HG03558 (cell line): ENCODE measurements at regions not wholly inside any gene's neighbourhood (a gene's known extent, or its start where the extent isn't known, plus 50 kb on each side); places are given as distances from the start of the nearest gene placed in this dataset.
"Not testable (repeated sequence)": the region's sequence is repeated elsewhere in the genome, so short reads cannot be mapped to it uniquely, and the experiment has no call there.

Experiments used
- ATAC-seq: cut with Tn5 transposase; IDR thresholded peaks from one replicate; pipeline ENCODE4 v1.9.1; 2021; ENCODE audit warnings: moderate number of reproducible peaks; ENCODE audit not compliant: unreplicated experiment; ENCODE audit errors: extremely low read depth

GRCh38 chr12:9319044-9319841 lies 111.0 kb upstream of the PZP start:
- ATAC-seq = no peak

GRCh38 chr12:9313479-9313878 lies 105.3 kb upstream of the PZP start:
- not testable (repeated sequence) for ATAC-seq

GRCh38 chr12:9312406-9313392 lies 104.5 kb upstream of the PZP start:
- ATAC-seq = not testable (repeated sequence)

GRCh38 chr12:9311454-9311853 lies 103.3 kb upstream of the PZP start:
- ATAC-seq = not testable (repeated sequence)

GRCh38 chr12:9310645-9311044 lies 102.5 kb upstream of the PZP start:
- ATAC-seq = not testable (repeated sequence)

- not testable (repeated sequence) for ATAC-seq
These were observed 101.6 kb upstream of the PZP start for GRCh38 chr12:9309749-9310148.

- ATAC-seq = not testable (repeated sequence)
These were observed 100.5 kb upstream of the PZP start for GRCh38 chr12:9308745-9309144.

- not testable (repeated sequence) for ATAC-seq
These were observed 100.0 kb upstream of the PZP start for GRCh38 chr12:9308163-9308562.

- not testable (repeated sequence) for ATAC-seq
These were observed 99.1 kb upstream of the PZP start for GRCh38 chr12:9307255-9307654.

GRCh38 chr12:9306004-9306403 lies 97.8 kb upstream of the PZP start:
- ATAC-seq = not testable (repeated sequence)

GRCh38 chr12:9304540-9304939 lies 96.3 kb upstream of the PZP start:
- not testable (repeated sequence) for ATAC-seq

- not testable (repeated sequence) for ATAC-seq
These were observed 87.7 kb upstream of the PZP start for GRCh38 chr12:9295872-9296271.

- not testable (repeated sequence) for ATAC-seq
These were observed 86.0 kb upstream of the PZP start for GRCh38 chr12:9294072-9294620.

GRCh38 chr12:9293391-9293790 lies 85.2 kb upstream of the PZP start:
- ATAC-seq = not testable (repeated sequence)

GRCh38 chr12:9289984-9290383 lies 81.8 kb upstream of the PZP start:
- not testable (repeated sequence) for ATAC-seq

GRCh38 chr12:9284724-9285123 lies 76.5 kb upstream of the PZP start:
- ATAC-seq = not testable (repeated sequence)

- not testable (repeated sequence) for ATAC-seq
These were observed 76.0 kb upstream of the PZP start for GRCh38 chr12:9284197-9284596.

- not testable (repeated sequence) for ATAC-seq
These were observed 75.3 kb upstream of the PZP start for GRCh38 chr12:9283346-9284095.

- no peak for ATAC-seq
These were observed 68.8 kb upstream of the PZP start for GRCh38 chr12:9276990-9277389.

- no peak for ATAC-seq
These were observed 65.1 kb upstream of the PZP start for GRCh38 chr12:9273276-9273675.
